ENCODE measurements at regions not wholly inside any gene's neighbourhood (a gene's known extent, or its start where the extent isn't known, plus 50 kb on each side); places are given as distances from the start of the nearest gene placed in this dataset.

GRCh38 chr2:34037157-34037556 lies 438.1 kb upstream of the FAM98A start:
- H3K36me3 ChIP-seq: no peaks in the 10 kb centered on the region
- ATAC-seq: no peak
- intact Hi-C loops (cut with DNase I): no loop called here

GRCh38 chr2:34031097-34031496 lies 432.0 kb upstream of the FAM98A start:
- Histone ChIP-seq H3K27me3 (no peaks in the 10 kb centered on the region), H3K4me3 (no peak overlapping the region), H3K4me1 (no peaks in the 10 kb centered on the region), H3K27ac (no peak overlapping the region), H3K36me3 (no peaks in the 10 kb centered on the region), H3K9me3 (no peaks in the 10 kb centered on the region)
- ATAC-seq: no peak
- DNase-seq: no peak
- TF ChIP-seq POLR2A (IDR thresholded peaks at IDR 0.05): no peak
- no peak for TF ChIP-seq CTCF (IDR thresholded peaks at IDR 0.05)
- intact Hi-C loops (cut with DNase I): no loop called here
- 23% methylated on average over 1 of the region's 1 CpG for WGBS (ENCODE audit: insufficient coverage, low coverage, low lambda C conversion rate, missing lambda C conversion rate)

More at GRCh38 chr2:34037157-34037556, 438.1 kb upstream of the FAM98A start:
- no peak for DNase-seq
- TF ChIP-seq POLR2A (IDR thresholded peaks at IDR 0.05) (no peak), CTCF (IDR thresholded peaks at IDR 0.05) (no peak)
- H3K27ac ChIP-seq: no peak overlapping the region
- no peaks in the 10 kb centered on the region for H3K27me3 ChIP-seq
- no peak overlapping the region for H3K4me3 ChIP-seq
- no peaks in the 10 kb centered on the region for H3K4me1 ChIP-seq
- no peaks in the 10 kb centered on the region for H3K9me3 ChIP-seq
- WGBS (ENCODE audit: insufficient coverage, low coverage, low lambda C conversion rate, missing lambda C conversion rate): 37% methylated on average over 3 of the region's 3 CpGs

GRCh38 chr2:34030273-34030672 lies 431.2 kb upstream of the FAM98A start:
- Histone ChIP-seq H3K27ac (no peak overlapping the region), H3K9me3 (no peaks in the 10 kb centered on the region), H3K4me1 (no peaks in the 10 kb centered on the region), H3K36me3 (no peaks in the 10 kb centered on the region), H3K4me3 (no peak overlapping the region), H3K27me3 (no peaks in the 10 kb centered on the region)
- ATAC-seq (no peak), DNase-seq (no peak)
- WGBS (ENCODE audit: insufficient coverage, low coverage, low lambda C conversion rate, missing lambda C conversion rate): 100% methylated on average over 1 of the region's 1 CpG
- TF ChIP-seq POLR2A (IDR thresholded peaks at IDR 0.05) (no peak), CTCF (IDR thresholded peaks at IDR 0.05) (no peak)
- intact Hi-C loops (cut with DNase I): no loop called here

- Histone ChIP-seq H3K27me3 (no peaks in the 10 kb centered on the region), H3K27ac (no peak overlapping the region), H3K36me3 (no peaks in the 10 kb centered on the region), H3K4me3 (no peak overlapping the region), H3K4me1 (no peaks in the 10 kb centered on the region), H3K9me3 (no peaks in the 10 kb centered on the region)
- intact Hi-C loops (cut with DNase I): no loop called here
- TF ChIP-seq CTCF (IDR thresholded peaks at IDR 0.05): no peak
- TF ChIP-seq POLR2A (IDR thresholded peaks at IDR 0.05): no peak
- WGBS (ENCODE audit: insufficient coverage, low coverage, low lambda C conversion rate, missing lambda C conversion rate): 91% methylated on average over 3 of the region's 3 CpGs
- ATAC-seq: no peak
- DNase-seq: no peak
Observed at GRCh38 chr2:34029073-34029472, 430.0 kb upstream of the FAM98A start.

- DNase-seq (no peak), ATAC-seq (no peak)
- no peaks in the 10 kb centered on the region for H3K36me3 ChIP-seq
- WGBS (ENCODE audit: insufficient coverage, low coverage, low lambda C conversion rate, missing lambda C conversion rate): 36% methylated on average over 1 of the region's 1 CpG
- no peaks in the 10 kb centered on the region for H3K27me3 ChIP-seq
- H3K4me3 ChIP-seq: no peak overlapping the region
- H3K4me1 ChIP-seq: no peaks in the 10 kb centered on the region
- TF ChIP-seq POLR2A (IDR thresholded peaks at IDR 0.05) (no peak), CTCF (IDR thresholded peaks at IDR 0.05) (no peak)
- H3K27ac ChIP-seq: no peak overlapping the region
- H3K9me3 ChIP-seq: no peaks in the 10 kb centered on the region
- intact Hi-C loops (cut with DNase I): no loop called here
Observed at GRCh38 chr2:34025196-34025595, 426.1 kb upstream of the FAM98A start.

Measured in right lobe of liver (tissue), 6 donors.